ENCODE measurements at regions not wholly inside any gene's neighbourhood (a gene's known extent, or its start where the extent isn't known, plus 50 kb on each side); places are given as distances from the start of the nearest gene placed in this dataset.
A peak's percentile ranks its signal among the peaks of the same experiment; 100 is the strongest.

GRCh38 chr14:100441271-100441947, 118.3 kb downstream of the SLC25A47 start:
- DNase-seq (ENCODE audit: low spot score): no peak
- Histone ChIP-seq H3K4me3 (ENCODE audit: severe bottlenecking) (no peak overlapping the region), H3K9me3 (ENCODE audit: severe bottlenecking) (no peaks in the 10 kb centered on the region), H3K4me1 (ENCODE audit: insufficient read depth, poor library complexity, severe bottlenecking) (peaks cover 42% of the 10 kb centered on the region), H3K27ac (ENCODE audit: poor library complexity, severe bottlenecking) (peak overlapping the region; percentile 93), H3K36me3 (ENCODE audit: low read depth) (no peaks in the 10 kb centered on the region), H3K27me3 (ENCODE audit: insufficient read depth, poor library complexity, severe bottlenecking) (no peaks in the 10 kb centered on the region)
- ATAC-seq (ENCODE audit: low read depth): no peak
- TF ChIP-seq CTCF (IDR thresholded peaks at IDR 0.05; ENCODE audit: poor library complexity, severe bottlenecking): no peak

- H3K9me3 ChIP-seq (ENCODE audit: severe bottlenecking): no peaks in the 10 kb centered on the region
- DNase-seq (ENCODE audit: low spot score): no peak
- TF ChIP-seq CTCF (IDR thresholded peaks at IDR 0.05; ENCODE audit: poor library complexity, severe bottlenecking): no peak
Measured at GRCh38 chr14:100442036-100442435, 118.9 kb downstream of the SLC25A47 start.

GRCh38 chr14:100442498-100443490, 119.7 kb downstream of the SLC25A47 start:
- no peaks in the 10 kb centered on the region for H3K27me3 ChIP-seq (ENCODE audit: insufficient read depth, poor library complexity, severe bottlenecking)
- no peak overlapping the region for H3K4me3 ChIP-seq (ENCODE audit: severe bottlenecking)
- no peaks in the 10 kb centered on the region for H3K9me3 ChIP-seq (ENCODE audit: severe bottlenecking)
- DNase-seq (ENCODE audit: low spot score) (no peak), ATAC-seq (ENCODE audit: low read depth) (no peak)
- H3K27ac ChIP-seq (ENCODE audit: poor library complexity, severe bottlenecking): peak overlapping the region; percentile 7
- H3K4me1 ChIP-seq (ENCODE audit: insufficient read depth, poor library complexity, severe bottlenecking): peaks cover 42% of the 10 kb centered on the region
- no peaks in the 10 kb centered on the region for H3K36me3 ChIP-seq (ENCODE audit: low read depth)
- TF ChIP-seq CTCF (IDR thresholded peaks at IDR 0.05; ENCODE audit: poor library complexity, severe bottlenecking): no peak

More at GRCh38 chr14:100442036-100442435, 118.9 kb downstream of the SLC25A47 start:
- no peaks in the 10 kb centered on the region for H3K27me3 ChIP-seq (ENCODE audit: insufficient read depth, poor library complexity, severe bottlenecking)
- no peak overlapping the region for H3K27ac ChIP-seq (ENCODE audit: poor library complexity, severe bottlenecking)
- no peak for ATAC-seq (ENCODE audit: low read depth)
- H3K4me3 ChIP-seq (ENCODE audit: severe bottlenecking): no peak overlapping the region
- peaks cover 42% of the 10 kb centered on the region for H3K4me1 ChIP-seq (ENCODE audit: insufficient read depth, poor library complexity, severe bottlenecking)
- no peaks in the 10 kb centered on the region for H3K36me3 ChIP-seq (ENCODE audit: low read depth)

GRCh38 chr14:100443603-100444002, 120.5 kb downstream of the SLC25A47 start:
- H3K27me3 ChIP-seq (ENCODE audit: insufficient read depth, poor library complexity, severe bottlenecking): no peaks in the 10 kb centered on the region
- no peak overlapping the region for H3K4me3 ChIP-seq (ENCODE audit: severe bottlenecking)
- no peaks in the 10 kb centered on the region for H3K9me3 ChIP-seq (ENCODE audit: severe bottlenecking)
- no peak for DNase-seq (ENCODE audit: low spot score)
- no peaks in the 10 kb centered on the region for H3K36me3 ChIP-seq (ENCODE audit: low read depth)
- no peak for TF ChIP-seq CTCF (IDR thresholded peaks at IDR 0.05; ENCODE audit: poor library complexity, severe bottlenecking)
- peak; percentile 35; the same call in 2 of the 3 replicates for ATAC-seq (ENCODE audit: low read depth)
- peak overlapping the region; percentile 7 for H3K27ac ChIP-seq (ENCODE audit: poor library complexity, severe bottlenecking)
- H3K4me1 ChIP-seq (ENCODE audit: insufficient read depth, poor library complexity, severe bottlenecking): peaks cover 36% of the 10 kb centered on the region
